ENCODE measurements at regions not wholly inside any gene's neighbourhood (a gene's known extent, or its start where the extent isn't known, plus 50 kb on each side); places are given as distances from the start of the nearest gene placed in this dataset.

DNA sequence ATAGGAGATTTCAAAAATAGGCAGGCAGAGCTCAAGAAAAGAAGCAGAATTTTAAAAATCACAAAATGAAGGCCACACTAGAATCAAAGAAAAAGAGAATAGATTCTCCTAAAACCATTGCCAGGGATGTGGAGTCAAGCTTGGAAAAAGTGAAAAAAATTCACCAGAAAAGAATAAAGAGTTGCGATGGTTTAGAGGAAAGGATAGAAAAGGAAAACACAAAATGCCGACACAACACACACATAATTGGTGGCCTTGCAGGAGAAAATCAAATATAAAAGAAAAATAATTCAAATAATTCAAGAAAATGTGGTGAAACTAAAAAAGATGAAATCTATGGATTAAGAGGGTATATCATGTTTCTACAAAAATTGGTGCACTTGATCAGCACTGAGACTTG is 181.6 kb upstream of the C14orf180 start:
- TF ChIP-seq EZH2 (IDR thresholded peaks at IDR 0.05; ENCODE audit: low read depth, unreplicated experiment) (no peak), POLR2AphosphoS5 (IDR thresholded peaks at IDR 0.05; ENCODE audit: low read depth) (no peak), EZH2phosphoT487 (IDR thresholded peaks at IDR 0.05; ENCODE audit: unreplicated experiment) (no peak)
- TF ChIP-seq, protein P1, sequence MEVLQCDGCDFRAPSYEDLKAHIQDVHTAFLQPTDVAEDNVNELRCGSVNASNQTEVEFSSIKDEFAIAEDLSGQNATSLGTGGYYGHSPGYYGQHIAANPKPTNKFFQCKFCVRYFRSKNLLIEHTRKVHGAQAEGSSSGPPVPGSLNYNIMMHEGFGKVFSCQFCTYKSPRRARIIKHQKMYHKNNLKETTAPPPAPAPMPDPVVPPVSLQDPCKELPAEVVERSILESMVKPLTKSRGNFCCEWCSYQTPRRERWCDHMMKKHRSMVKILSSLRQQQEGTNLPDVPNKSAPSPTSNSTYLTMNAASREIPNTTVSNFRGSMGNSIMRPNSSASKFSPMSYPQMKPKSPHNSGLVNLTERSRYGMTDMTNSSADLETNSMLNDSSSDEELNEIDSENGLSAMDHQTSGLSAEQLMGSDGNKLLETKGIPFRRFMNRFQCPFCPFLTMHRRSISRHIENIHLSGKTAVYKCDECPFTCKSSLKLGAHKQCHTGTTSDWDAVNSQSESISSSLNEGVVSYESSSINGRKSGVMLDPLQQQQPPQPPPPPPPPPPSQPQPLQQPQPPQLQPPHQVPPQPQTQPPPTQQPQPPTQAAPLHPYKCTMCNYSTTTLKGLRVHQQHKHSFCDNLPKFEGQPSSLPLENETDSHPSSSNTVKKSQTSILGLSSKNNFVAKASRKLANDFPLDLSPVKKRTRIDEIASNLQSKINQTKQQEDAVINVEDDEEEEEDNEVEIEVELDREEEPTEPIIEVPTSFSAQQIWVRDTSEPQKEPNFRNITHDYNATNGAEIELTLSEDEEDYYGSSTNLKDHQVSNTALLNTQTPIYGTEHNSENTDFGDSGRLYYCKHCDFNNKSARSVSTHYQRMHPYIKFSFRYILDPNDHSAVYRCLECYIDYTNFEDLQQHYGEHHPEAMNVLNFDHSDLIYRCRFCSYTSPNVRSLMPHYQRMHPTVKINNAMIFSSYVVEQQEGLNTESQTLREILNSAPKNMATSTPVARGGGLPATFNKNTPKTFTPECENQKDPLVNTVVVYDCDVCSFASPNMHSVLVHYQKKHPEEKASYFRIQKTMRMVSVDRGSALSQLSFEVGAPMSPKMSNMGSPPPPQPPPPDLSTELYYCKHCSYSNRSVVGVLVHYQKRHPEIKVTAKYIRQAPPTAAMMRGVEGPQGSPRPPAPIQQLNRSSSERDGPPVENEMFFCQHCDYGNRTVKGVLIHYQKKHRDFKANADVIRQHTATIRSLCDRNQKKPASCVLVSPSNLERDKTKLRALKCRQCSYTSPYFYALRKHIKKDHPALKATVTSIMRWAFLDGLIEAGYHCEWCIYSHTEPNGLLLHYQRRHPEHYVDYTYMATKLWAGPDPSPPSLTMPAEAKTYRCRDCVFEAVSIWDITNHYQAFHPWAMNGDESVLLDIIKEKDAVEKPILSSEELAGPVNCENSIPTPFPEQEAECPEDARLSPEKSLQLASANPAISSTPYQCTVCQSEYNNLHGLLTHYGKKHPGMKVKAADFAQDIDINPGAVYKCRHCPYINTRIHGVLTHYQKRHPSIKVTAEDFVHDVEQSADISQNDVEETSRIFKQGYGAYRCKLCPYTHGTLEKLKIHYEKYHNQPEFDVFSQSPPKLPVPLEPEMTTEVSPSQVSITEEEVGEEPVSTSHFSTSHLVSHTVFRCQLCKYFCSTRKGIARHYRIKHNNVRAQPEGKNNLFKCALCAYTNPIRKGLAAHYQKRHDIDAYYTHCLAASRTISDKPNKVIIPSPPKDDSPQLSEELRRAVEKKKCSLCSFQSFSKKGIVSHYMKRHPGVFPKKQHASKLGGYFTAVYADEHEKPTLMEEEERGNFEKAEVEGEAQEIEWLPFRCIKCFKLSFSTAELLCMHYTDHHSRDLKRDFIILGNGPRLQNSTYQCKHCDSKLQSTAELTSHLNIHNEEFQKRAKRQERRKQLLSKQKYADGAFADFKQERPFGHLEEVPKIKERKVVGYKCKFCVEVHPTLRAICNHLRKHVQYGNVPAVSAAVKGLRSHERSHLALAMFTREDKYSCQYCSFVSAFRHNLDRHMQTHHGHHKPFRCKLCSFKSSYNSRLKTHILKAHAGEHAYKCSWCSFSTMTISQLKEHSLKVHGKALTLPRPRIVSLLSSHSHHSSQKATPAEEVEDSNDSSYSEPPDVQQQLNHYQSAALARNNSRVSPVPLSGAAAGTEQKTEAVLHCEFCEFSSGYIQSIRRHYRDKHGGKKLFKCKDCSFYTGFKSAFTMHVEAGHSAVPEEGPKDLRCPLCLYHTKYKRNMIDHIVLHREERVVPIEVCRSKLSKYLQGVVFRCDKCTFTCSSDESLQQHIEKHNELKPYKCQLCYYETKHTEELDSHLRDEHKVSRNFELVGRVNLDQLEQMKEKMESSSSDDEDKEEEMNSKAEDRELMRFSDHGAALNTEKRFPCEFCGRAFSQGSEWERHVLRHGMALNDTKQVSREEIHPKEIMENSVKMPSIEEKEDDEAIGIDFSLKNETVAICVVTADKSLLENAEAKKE (CRISPR knock-in tag; IDR thresholded peaks at IDR 0.05): no peak
- TF ChIP-seq, protein P2, sequence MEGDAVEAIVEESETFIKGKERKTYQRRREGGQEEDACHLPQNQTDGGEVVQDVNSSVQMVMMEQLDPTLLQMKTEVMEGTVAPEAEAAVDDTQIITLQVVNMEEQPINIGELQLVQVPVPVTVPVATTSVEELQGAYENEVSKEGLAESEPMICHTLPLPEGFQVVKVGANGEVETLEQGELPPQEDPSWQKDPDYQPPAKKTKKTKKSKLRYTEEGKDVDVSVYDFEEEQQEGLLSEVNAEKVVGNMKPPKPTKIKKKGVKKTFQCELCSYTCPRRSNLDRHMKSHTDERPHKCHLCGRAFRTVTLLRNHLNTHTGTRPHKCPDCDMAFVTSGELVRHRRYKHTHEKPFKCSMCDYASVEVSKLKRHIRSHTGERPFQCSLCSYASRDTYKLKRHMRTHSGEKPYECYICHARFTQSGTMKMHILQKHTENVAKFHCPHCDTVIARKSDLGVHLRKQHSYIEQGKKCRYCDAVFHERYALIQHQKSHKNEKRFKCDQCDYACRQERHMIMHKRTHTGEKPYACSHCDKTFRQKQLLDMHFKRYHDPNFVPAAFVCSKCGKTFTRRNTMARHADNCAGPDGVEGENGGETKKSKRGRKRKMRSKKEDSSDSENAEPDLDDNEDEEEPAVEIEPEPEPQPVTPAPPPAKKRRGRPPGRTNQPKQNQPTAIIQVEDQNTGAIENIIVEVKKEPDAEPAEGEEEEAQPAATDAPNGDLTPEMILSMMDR (conservative IDR thresholded peaks at IDR 0.05; ENCODE audit: low read depth in 2 of 2): no peak
- TF ChIP-seq, protein P3, sequence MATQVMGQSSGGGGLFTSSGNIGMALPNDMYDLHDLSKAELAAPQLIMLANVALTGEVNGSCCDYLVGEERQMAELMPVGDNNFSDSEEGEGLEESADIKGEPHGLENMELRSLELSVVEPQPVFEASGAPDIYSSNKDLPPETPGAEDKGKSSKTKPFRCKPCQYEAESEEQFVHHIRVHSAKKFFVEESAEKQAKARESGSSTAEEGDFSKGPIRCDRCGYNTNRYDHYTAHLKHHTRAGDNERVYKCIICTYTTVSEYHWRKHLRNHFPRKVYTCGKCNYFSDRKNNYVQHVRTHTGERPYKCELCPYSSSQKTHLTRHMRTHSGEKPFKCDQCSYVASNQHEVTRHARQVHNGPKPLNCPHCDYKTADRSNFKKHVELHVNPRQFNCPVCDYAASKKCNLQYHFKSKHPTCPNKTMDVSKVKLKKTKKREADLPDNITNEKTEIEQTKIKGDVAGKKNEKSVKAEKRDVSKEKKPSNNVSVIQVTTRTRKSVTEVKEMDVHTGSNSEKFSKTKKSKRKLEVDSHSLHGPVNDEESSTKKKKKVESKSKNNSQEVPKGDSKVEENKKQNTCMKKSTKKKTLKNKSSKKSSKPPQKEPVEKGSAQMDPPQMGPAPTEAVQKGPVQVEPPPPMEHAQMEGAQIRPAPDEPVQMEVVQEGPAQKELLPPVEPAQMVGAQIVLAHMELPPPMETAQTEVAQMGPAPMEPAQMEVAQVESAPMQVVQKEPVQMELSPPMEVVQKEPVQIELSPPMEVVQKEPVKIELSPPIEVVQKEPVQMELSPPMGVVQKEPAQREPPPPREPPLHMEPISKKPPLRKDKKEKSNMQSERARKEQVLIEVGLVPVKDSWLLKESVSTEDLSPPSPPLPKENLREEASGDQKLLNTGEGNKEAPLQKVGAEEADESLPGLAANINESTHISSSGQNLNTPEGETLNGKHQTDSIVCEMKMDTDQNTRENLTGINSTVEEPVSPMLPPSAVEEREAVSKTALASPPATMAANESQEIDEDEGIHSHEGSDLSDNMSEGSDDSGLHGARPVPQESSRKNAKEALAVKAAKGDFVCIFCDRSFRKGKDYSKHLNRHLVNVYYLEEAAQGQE (IDR thresholded peaks at IDR 0.05; ENCODE audit: unreplicated experiment): no peak

Measured in GM23338 (cell line).